Activated B cell treated with CpG ODN at 0.5 μM for 24 hours (primary cell): ENCODE measurements at regions not wholly inside any gene's neighbourhood (a gene's known extent, or its start where the extent isn't known, plus 50 kb on each side); places are given as distances from the start of the nearest gene placed in this dataset.

Source experiments
- ATAC-seq: fragments of 200-7000 bp; cut with Tn5 transposase; one replicate; pipeline ENCODE4 v1.10.0; 2021; ENCODE audit warnings: low read depth, mild to moderate bottlenecking, moderate library complexity
- CTCF ChIA-PET: fragments of 350-600 bp; sonication (Branson Sonifier 250); formaldehyde crosslinking; loops from one replicate; lab custom pipeline; 2021; ENCODE audit warnings: antibody characterized with exemption; lab: Charles Lee
- POLR2A ChIA-PET: fragments of 350-600 bp; sonication (Branson Sonifier 250); formaldehyde crosslinking; loops from one replicate; lab custom pipeline; 2021; ENCODE audit warnings: antibody characterized with exemption; lab: Charles Lee
- DNase-seq: peaks from one replicate; pipeline ENCODE4 v3.0.0; 2022
- H3K27ac Mint-ChIP-seq: one replicate; pipeline ENCODE4 v1.8.0; 2020; ENCODE audit warnings: mixed read lengths
- H3K27me3 Mint-ChIP-seq: one replicate; pipeline ENCODE4 v1.8.0; 2021; ENCODE audit warnings: mixed read lengths
- H3K36me3 Mint-ChIP-seq: one replicate; pipeline ENCODE4 v1.8.0; 2021; ENCODE audit warnings: low read depth, mixed read lengths
- H3K4me1 Mint-ChIP-seq: one replicate; pipeline ENCODE4 v1.8.0; 2021; ENCODE audit warnings: mixed read lengths
- H3K4me3 Mint-ChIP-seq: one replicate; pipeline ENCODE4 v1.8.0; 2020; ENCODE audit warnings: mild to moderate bottlenecking, mixed read lengths
- H3K9me3 Mint-ChIP-seq: one replicate; pipeline ENCODE4 v1.8.0; 2020; ENCODE audit warnings: mixed read lengths
- CTCF ChIP-seq: fragments of 200-600 bp; IDR thresholded peaks from one replicate; pipeline ENCODE4 v1.8.0; 2022; ENCODE audit warnings: antibody characterized with exemption, mild to moderate bottlenecking
- intact Hi-C: fragments of 100-400 bp; cut with micrococcal nuclease; formaldehyde crosslinking; loops from one replicate; pipeline ENCODE4 v1.15.1; 2024

- Mint-ChIP-seq H3K27ac (no peak overlapping the region), H3K4me1 (peaks cover 3% of the 10 kb centered on the region), H3K9me3 (no peaks in the 10 kb centered on the region), H3K27me3 (no peaks in the 10 kb centered on the region), H3K4me3 (no peak overlapping the region), H3K36me3 (no peaks in the 10 kb centered on the region)
- ATAC-seq (no peak), DNase-seq (no peak)
- POLR2A ChIA-PET, result no interaction called here
- CTCF ChIA-PET, result no interaction called here
- TF ChIP-seq CTCF, result no peak
- intact Hi-C loops, result no loop called here
These were observed 317.6 kb upstream of the TBL1XR1 start for GRCh38 chr3:177514611-177515499.

GRCh38 chr3:177515786-177516157, 318.5 kb upstream of the TBL1XR1 start:
- Mint-ChIP-seq H3K36me3 (no peaks in the 10 kb centered on the region), H3K27ac (no peak overlapping the region), H3K27me3 (no peaks in the 10 kb centered on the region), H3K4me3 (no peak overlapping the region), H3K4me1 (peaks cover under 1% of the 10 kb centered on the region), H3K9me3 (no peaks in the 10 kb centered on the region)
- ATAC-seq, result no peak
- no peak for TF ChIP-seq CTCF
- intact Hi-C loops, result no loop called here
- CTCF ChIA-PET, result no interaction called here
- POLR2A ChIA-PET, result no interaction called here
- no peak for DNase-seq

GRCh38 chr3:177516158-177517011, 319.1 kb upstream of the TBL1XR1 start:
- intact Hi-C loops, result no loop called here
- no peak overlapping the region for H3K27ac Mint-ChIP-seq
- DNase-seq (no peak), ATAC-seq (no peak)
- no peaks in the 10 kb centered on the region for H3K36me3 Mint-ChIP-seq
- TF ChIP-seq CTCF, result no peak
- POLR2A ChIA-PET, result interaction anchor here (0.7 kb wide), 1 partner anchor 95 kb away, joined by 5 read pairs; no protein-coding TSS in a partner anchor
- no peaks in the 10 kb centered on the region for H3K27me3 Mint-ChIP-seq
- H3K4me3 Mint-ChIP-seq, result no peak overlapping the region
- CTCF ChIA-PET, result no interaction called here
- no peaks in the 10 kb centered on the region for H3K9me3 Mint-ChIP-seq
- H3K4me1 Mint-ChIP-seq, result no peaks in the 10 kb centered on the region

- DNase-seq (no peak), ATAC-seq (no peak)
- POLR2A ChIA-PET, result no interaction called here
- Mint-ChIP-seq H3K27me3 (no peaks in the 10 kb centered on the region), H3K4me1 (no peaks in the 10 kb centered on the region), H3K9me3 (no peaks in the 10 kb centered on the region), H3K36me3 (no peaks in the 10 kb centered on the region), H3K4me3 (no peak overlapping the region), H3K27ac (no peak overlapping the region)
- intact Hi-C loops, result no loop called here
- CTCF ChIA-PET, result no interaction called here
- no peak for TF ChIP-seq CTCF
These were observed 320.6 kb upstream of the TBL1XR1 start for GRCh38 chr3:177517906-177518305.

GRCh38 chr3:177519588-177519987, 322.3 kb upstream of the TBL1XR1 start:
- peaks cover 3% of the 10 kb centered on the region for H3K9me3 Mint-ChIP-seq
- DNase-seq, result no peak
- intact Hi-C loops, result no loop called here
- ChIA-PET CTCF (no interaction called here), POLR2A (no interaction called here)
- ATAC-seq, result no peak
- H3K4me3 Mint-ChIP-seq, result no peak overlapping the region
- no peaks in the 10 kb centered on the region for H3K4me1 Mint-ChIP-seq
- H3K36me3 Mint-ChIP-seq, result no peaks in the 10 kb centered on the region
- H3K27me3 Mint-ChIP-seq, result no peaks in the 10 kb centered on the region
- H3K27ac Mint-ChIP-seq, result no peak overlapping the region
- no peak for TF ChIP-seq CTCF
